ENCODE measurements at regions not wholly inside any gene's neighbourhood (a gene's known extent, or its start where the extent isn't known, plus 50 kb on each side); places are given as distances from the start of the nearest gene placed in this dataset.

GRCh38 chr18:75762758-75763157 lies 335.3 kb upstream of the SMIM21 start:
- no peaks in the 10 kb centered on the region for H3K4me1 ChIP-seq (ENCODE audit: control insufficient read depth, insufficient read depth, low read length)
- H3K4me3 ChIP-seq (ENCODE audit: low read length) = no peak overlapping the region
- no peaks in the 10 kb centered on the region for H3K9me3 ChIP-seq (ENCODE audit: control insufficient read depth, low read length)
- no peaks in the 10 kb centered on the region for H3K4me1 Mint-ChIP-seq
- H3K27me3 Mint-ChIP-seq (ENCODE audit: insufficient read depth) = no peaks in the 10 kb centered on the region
- DNase-seq = no peak
- no peak overlapping the region for H3K4me3 Mint-ChIP-seq
- H3K36me3 Mint-ChIP-seq (ENCODE audit: low read depth) = no peaks in the 10 kb centered on the region
- no peaks in the 10 kb centered on the region for H3K36me3 ChIP-seq (ENCODE audit: control insufficient read depth, insufficient read depth, low read length)
- H3K27ac ChIP-seq (ENCODE audit: low read depth, low read length) = no peak overlapping the region
- no peak overlapping the region for H3K27ac Mint-ChIP-seq
- no peak overlapping the region for H3K9ac ChIP-seq (ENCODE audit: extremely low read depth, low read length, poor library complexity, severe bottlenecking)
- H3K27me3 ChIP-seq (ENCODE audit: control insufficient read depth, insufficient read depth, low read length, poor library complexity, severe bottlenecking) = no peaks in the 10 kb centered on the region
- 91 to 94% methylated on average over 2 of the region's 2 CpGs for WGBS, 2 experiments (ENCODE audit: insufficient coverage in 1 of 2, insufficient read length in 1 of 2)
- TF ChIP-seq CTCF (conservative IDR thresholded peaks at IDR 0.05) = no peak
- no peaks in the 10 kb centered on the region for H3K9me3 Mint-ChIP-seq

GRCh38 chr18:75760208-75760607 lies 332.7 kb upstream of the SMIM21 start:
- H3K27ac Mint-ChIP-seq = no peak overlapping the region
- no peaks in the 10 kb centered on the region for H3K4me1 ChIP-seq (ENCODE audit: control insufficient read depth, insufficient read depth, low read length)
- H3K4me3 Mint-ChIP-seq = no peak overlapping the region
- no peaks in the 10 kb centered on the region for H3K9me3 ChIP-seq (ENCODE audit: control insufficient read depth, low read length)
- no peaks in the 10 kb centered on the region for H3K36me3 Mint-ChIP-seq (ENCODE audit: low read depth)
- no peaks in the 10 kb centered on the region for H3K4me1 Mint-ChIP-seq
- no peak overlapping the region for H3K4me3 ChIP-seq (ENCODE audit: low read length)
- H3K9me3 Mint-ChIP-seq = no peaks in the 10 kb centered on the region
- no peaks in the 10 kb centered on the region for H3K36me3 ChIP-seq (ENCODE audit: control insufficient read depth, insufficient read depth, low read length)
- no peaks in the 10 kb centered on the region for H3K27me3 Mint-ChIP-seq (ENCODE audit: insufficient read depth)
- no CpG with 5 or more reads among the region's 1 CpG for WGBS, 2 experiments (ENCODE audit: insufficient coverage in 1 of 2, insufficient read length in 1 of 2)
- no peak overlapping the region for H3K9ac ChIP-seq (ENCODE audit: extremely low read depth, low read length, poor library complexity, severe bottlenecking)
- H3K27me3 ChIP-seq (ENCODE audit: control insufficient read depth, insufficient read depth, low read length, poor library complexity, severe bottlenecking) = no peaks in the 10 kb centered on the region
- no peak overlapping the region for H3K27ac ChIP-seq (ENCODE audit: low read depth, low read length)
- DNase-seq = no peak
- TF ChIP-seq CTCF (conservative IDR thresholded peaks at IDR 0.05) = no peak

- Mint-ChIP-seq H3K36me3 (ENCODE audit: low read depth) (no peaks in the 10 kb centered on the region), H3K27me3 (ENCODE audit: insufficient read depth) (no peaks in the 10 kb centered on the region), H3K4me1 (no peaks in the 10 kb centered on the region), H3K4me3 (no peak overlapping the region), H3K9me3 (no peaks in the 10 kb centered on the region), H3K27ac (no peak overlapping the region)
- DNase-seq = no peak
- Histone ChIP-seq H3K27ac (ENCODE audit: low read depth, low read length) (no peak overlapping the region), H3K9ac (ENCODE audit: extremely low read depth, low read length, poor library complexity, severe bottlenecking) (no peak overlapping the region), H3K36me3 (ENCODE audit: control insufficient read depth, insufficient read depth, low read length) (no peaks in the 10 kb centered on the region), H3K4me3 (ENCODE audit: low read length) (no peak overlapping the region), H3K9me3 (ENCODE audit: control insufficient read depth, low read length) (no peaks in the 10 kb centered on the region), H3K4me1 (ENCODE audit: control insufficient read depth, insufficient read depth, low read length) (no peaks in the 10 kb centered on the region), H3K27me3 (ENCODE audit: control insufficient read depth, insufficient read depth, low read length, poor library complexity, severe bottlenecking) (no peaks in the 10 kb centered on the region)
- 61 to 65% methylated on average over 3 to 7 of the region's 7 CpGs for WGBS, 2 experiments (ENCODE audit: insufficient coverage in 1 of 2, insufficient read length in 1 of 2)
- TF ChIP-seq CTCF (conservative IDR thresholded peaks at IDR 0.05) = no peak
These were observed 330.4 kb upstream of the SMIM21 start for GRCh38 chr18:75757951-75758350.

All from endodermal cell (in vitro differentiated cells).